ENCODE measurements at regions not wholly inside any gene's neighbourhood (a gene's known extent, or its start where the extent isn't known, plus 50 kb on each side); places are given as distances from the start of the nearest gene placed in this dataset.

DNA sequence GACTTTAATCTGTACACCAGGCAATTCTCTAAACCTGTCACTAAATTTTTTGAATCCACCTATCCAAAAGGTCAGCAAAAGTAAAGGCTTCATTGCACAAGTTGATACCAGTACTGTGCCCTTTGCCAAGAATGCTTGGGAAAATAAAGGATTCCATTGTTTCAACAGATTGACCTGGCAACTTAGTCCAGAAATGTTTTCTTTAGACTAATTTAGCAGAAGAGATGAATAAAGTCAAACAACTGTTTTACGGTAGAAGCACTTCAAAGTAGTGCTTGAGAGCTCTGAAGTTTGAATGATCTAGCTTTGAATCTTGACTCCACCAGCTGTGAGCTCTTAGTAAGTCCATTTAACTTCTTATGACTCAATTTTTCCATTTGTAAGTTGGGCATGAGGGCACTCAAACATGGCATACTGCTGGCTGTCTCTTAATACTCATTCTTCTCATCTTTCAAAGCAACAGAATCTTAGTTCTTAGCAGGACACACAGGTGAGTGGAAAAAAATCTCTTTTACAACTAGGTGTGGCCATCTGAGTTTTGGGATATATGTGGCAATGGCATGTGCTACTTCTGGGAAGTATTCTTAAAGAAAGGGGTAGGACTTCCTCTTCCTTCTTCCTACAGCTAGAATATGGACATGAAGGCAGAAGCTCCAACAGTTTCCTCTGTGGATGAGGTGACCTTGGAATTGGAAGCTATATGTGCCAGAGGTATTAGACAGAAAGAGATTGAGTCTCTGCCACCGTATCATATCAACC is 55.9 kb upstream of the LOC128125822 start:
- no peaks in the 10 kb centered on the region for H3K9me2 ChIP-seq (ENCODE audit: insufficient read depth)
- H3K4me3 ChIP-seq (replicated peaks in 1 of 2; ENCODE audit: low read depth in 1 of 2, low read length in 2 of 2) = no peak overlapping the region
- H3K27ac ChIP-seq (ENCODE audit: low read depth, low read length) = peak overlapping the region; percentile 73
- no peaks in the 10 kb centered on the region for H3K36me3 ChIP-seq (ENCODE audit: control insufficient read depth in 1 of 2, insufficient read depth in 2 of 2, low read length in 2 of 2)
- H3K79me2 ChIP-seq (ENCODE audit: insufficient read depth, low read length) = no peaks in the 10 kb centered on the region
- DNase-seq (ENCODE audit: low read depth, low spot score) (peak; percentile 83), ATAC-seq (peak; percentile 67)
- peak overlapping the region; percentile 20 for H3K9ac ChIP-seq (ENCODE audit: low read length)
- peaks cover 19 to 49% of the 10 kb centered on the region in 2 experiments for H3K4me1 ChIP-seq (ENCODE audit: control insufficient read depth in 1 of 2, insufficient read depth in 2 of 2, low read length in 2 of 2)
- H3K27me3 ChIP-seq (ENCODE audit: insufficient read depth, low read length) = no peaks in the 10 kb centered on the region
- H4K20me1 ChIP-seq (ENCODE audit: insufficient read depth) = no peaks in the 10 kb centered on the region
- peak overlapping the region; percentile 53 for H3K4me2 ChIP-seq (ENCODE audit: low read length)
- ChIA-PET CTCF (interaction anchor here (1.0 to 1.7 kb wide), 3 partner anchors 8 to 164 kb away, joined by 4 to 7 read pairs (median 5); no protein-coding TSS in a partner anchor), POLR2A (interaction anchor here (0.9 to 1.9 kb wide), 4 partner anchors 11 to 163 kb away, joined by 3 to 10 read pairs (median 3); no protein-coding TSS in a partner anchor), RAD21 (ENCODE audit: low non-redundant PET in 1 of 2, low total read pairs in 2 of 2, uncharacterized antibody in 2 of 2, unreplicated experiment in 2 of 2) (no interaction called here)
- H2AFZ ChIP-seq (ENCODE audit: low read depth, low read length, poor library complexity, severe bottlenecking) = peak overlapping the region; percentile 70
- H3K9me3 ChIP-seq (ENCODE audit: control insufficient read depth in 1 of 2, insufficient read depth in 1 of 2, low read depth in 1 of 2, low read length in 2 of 2) = no peaks in the 10 kb centered on the region
- intact Hi-C loops (cut with micrococcal nuclease) = loop anchor here (1.0 kb wide), 1 partner anchor 56 kb away; the partner anchor contains the start of genes LOC128125822 and PTP4A1
- no TSS peak for BruUV-seq (replicated peaks)
- TF ChIP-seq, protein P1, sequence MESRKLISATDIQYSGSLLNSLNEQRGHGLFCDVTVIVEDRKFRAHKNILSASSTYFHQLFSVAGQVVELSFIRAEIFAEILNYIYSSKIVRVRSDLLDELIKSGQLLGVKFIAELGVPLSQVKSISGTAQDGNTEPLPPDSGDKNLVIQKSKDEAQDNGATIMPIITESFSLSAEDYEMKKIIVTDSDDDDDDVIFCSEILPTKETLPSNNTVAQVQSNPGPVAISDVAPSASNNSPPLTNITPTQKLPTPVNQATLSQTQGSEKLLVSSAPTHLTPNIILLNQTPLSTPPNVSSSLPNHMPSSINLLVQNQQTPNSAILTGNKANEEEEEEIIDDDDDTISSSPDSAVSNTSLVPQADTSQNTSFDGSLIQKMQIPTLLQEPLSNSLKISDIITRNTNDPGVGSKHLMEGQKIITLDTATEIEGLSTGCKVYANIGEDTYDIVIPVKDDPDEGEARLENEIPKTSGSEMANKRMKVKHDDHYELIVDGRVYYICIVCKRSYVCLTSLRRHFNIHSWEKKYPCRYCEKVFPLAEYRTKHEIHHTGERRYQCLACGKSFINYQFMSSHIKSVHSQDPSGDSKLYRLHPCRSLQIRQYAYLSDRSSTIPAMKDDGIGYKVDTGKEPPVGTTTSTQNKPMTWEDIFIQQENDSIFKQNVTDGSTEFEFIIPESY (IDR thresholded peaks at IDR 0.05; ENCODE audit: extremely low read depth, insufficient replicate concordance, low read length) = peak; percentile 30
- TF ChIP-seq ELF1 (IDR thresholded peaks at IDR 0.05; ENCODE audit: borderline replicate concordance, low read depth) (no peak; the same call in 1 of the 2 replicates), ZNF274 (IDR thresholded peaks at IDR 0.05; ENCODE audit: low read depth, low read length) (no peak), EZH2 (IDR thresholded peaks at IDR 0.05) (no peak), SRF (IDR thresholded peaks at IDR 0.05; ENCODE audit: low read depth) (peak; percentile 73; the same call in 1 of the 2 replicates), RAD21 (IDR thresholded peaks at IDR 0.05; ENCODE audit: low read depth) (peak; percentile 32; the same call in 1 of the 2 replicates), SP1 (IDR thresholded peaks at IDR 0.05; ENCODE audit: low read depth) (peak; percentile 95), CBX3 (IDR thresholded peaks at IDR 0.05; ENCODE audit: low read depth) (no peak; the same call in none of the 2 replicates), ZFX (IDR thresholded peaks at IDR 0.05) (no peak), SIN3A (IDR thresholded peaks at IDR 0.05; ENCODE audit: low read depth) (peak; percentile 66; the same call in 1 of the 2 replicates), JUND (IDR thresholded peaks at IDR 0.05) (peak; percentile 98), POLR2A (IDR thresholded peaks at IDR 0.05; ENCODE audit: borderline replicate concordance, extremely low read depth, insufficient read depth, insufficient read length) (no peak), EGR1 (IDR thresholded peaks at IDR 0.05; ENCODE audit: low read depth) (peak; percentile 47; the same call in 1 of the 2 replicates), YY1 (IDR thresholded peaks at IDR 0.05; ENCODE audit: extremely low read depth, insufficient replicate concordance, low read depth, low read length) (peak; percentile 39), CTCF (IDR thresholded peaks at IDR 0.05 in 2 of 3, conservative IDR thresholded peaks at IDR 0.05 in 1 of 3; ENCODE audit: borderline replicate concordance in 1 of 3, insufficient read depth in 1 of 3, low read depth in 2 of 3, low read length in 2 of 3) (no peak), TCF7L2 (IDR thresholded peaks at IDR 0.05; ENCODE audit: borderline replicate concordance, extremely low read depth, insufficient read depth, insufficient read length) (peak; percentile 89), EZH2phosphoT487 (IDR thresholded peaks at IDR 0.05; ENCODE audit: borderline replicate concordance) (no peak)
- TF ChIP-seq, protein P2, sequence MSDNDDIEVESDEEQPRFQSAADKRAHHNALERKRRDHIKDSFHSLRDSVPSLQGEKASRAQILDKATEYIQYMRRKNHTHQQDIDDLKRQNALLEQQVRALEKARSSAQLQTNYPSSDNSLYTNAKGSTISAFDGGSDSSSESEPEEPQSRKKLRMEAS (IDR thresholded peaks at IDR 0.05) = peak; percentile 59; the same call in 1 of the 2 replicates
- TF ChIP-seq, protein P3, sequence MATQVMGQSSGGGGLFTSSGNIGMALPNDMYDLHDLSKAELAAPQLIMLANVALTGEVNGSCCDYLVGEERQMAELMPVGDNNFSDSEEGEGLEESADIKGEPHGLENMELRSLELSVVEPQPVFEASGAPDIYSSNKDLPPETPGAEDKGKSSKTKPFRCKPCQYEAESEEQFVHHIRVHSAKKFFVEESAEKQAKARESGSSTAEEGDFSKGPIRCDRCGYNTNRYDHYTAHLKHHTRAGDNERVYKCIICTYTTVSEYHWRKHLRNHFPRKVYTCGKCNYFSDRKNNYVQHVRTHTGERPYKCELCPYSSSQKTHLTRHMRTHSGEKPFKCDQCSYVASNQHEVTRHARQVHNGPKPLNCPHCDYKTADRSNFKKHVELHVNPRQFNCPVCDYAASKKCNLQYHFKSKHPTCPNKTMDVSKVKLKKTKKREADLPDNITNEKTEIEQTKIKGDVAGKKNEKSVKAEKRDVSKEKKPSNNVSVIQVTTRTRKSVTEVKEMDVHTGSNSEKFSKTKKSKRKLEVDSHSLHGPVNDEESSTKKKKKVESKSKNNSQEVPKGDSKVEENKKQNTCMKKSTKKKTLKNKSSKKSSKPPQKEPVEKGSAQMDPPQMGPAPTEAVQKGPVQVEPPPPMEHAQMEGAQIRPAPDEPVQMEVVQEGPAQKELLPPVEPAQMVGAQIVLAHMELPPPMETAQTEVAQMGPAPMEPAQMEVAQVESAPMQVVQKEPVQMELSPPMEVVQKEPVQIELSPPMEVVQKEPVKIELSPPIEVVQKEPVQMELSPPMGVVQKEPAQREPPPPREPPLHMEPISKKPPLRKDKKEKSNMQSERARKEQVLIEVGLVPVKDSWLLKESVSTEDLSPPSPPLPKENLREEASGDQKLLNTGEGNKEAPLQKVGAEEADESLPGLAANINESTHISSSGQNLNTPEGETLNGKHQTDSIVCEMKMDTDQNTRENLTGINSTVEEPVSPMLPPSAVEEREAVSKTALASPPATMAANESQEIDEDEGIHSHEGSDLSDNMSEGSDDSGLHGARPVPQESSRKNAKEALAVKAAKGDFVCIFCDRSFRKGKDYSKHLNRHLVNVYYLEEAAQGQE (IDR thresholded peaks at IDR 0.05; ENCODE audit: low read depth) = no peak
